RPMI8226 (cell line): ENCODE measurements at regions not wholly inside any gene's neighbourhood (a gene's known extent, or its start where the extent isn't known, plus 50 kb on each side); places are given as distances from the start of the nearest gene placed in this dataset.
"Not testable (repeated sequence)": the region's sequence is repeated elsewhere in the genome, so short reads cannot be mapped to it uniquely, and the experiment has no call there.

Experiments
- DNase-seq: peaks from one replicate; pipeline ENCODE4 v3.0.0-alpha.2; 2015

GRCh38 chr3:176032043-176032442, 1165.2 kb downstream of the TBL1XR1 start:
- no peak for DNase-seq

DNA sequence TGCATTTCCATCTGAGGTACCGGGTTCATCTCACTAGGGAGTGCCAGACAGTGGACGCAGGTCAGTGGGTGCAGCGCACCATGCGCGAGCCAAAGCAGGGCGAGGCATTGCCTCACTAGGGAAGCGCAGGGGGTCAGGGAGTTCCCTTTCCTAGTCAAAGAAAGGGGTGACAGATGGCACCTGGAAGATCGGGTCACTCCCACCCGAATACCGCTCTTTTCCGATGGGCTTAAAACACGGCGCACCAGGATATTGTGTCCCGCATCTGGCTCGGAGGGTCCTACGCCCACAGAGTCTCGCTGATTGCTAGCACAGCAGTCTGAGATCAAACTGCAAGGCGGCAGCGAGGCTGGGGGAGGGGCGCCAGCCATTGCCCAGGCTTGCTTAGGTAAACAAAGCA, 1157.1 kb downstream of the NAALADL2 start:
- DNase-seq: not testable (repeated sequence)

DNA sequence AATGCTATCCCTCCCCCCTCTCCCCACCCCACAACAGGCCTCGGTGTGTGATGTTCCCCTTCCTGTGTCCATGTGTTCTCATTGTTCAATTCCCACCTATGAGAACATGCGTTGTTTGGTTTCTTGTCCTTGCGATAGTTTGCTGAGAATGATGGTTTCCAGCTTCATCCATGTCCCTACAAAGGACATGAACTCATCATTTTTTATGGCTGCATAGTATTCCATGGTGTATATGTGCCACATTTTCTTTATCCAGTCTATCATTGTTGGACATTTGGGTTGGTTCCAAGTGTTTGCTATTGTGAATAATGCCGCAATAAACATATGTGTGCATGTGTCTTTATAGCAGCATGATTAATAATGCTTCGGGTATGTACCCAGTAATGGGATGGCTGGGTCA, 1156.1 kb downstream of the NAALADL2 start:
- DNase-seq: not testable (repeated sequence)

GRCh38 chr3:176009256-176009655, 1150.1 kb downstream of the NAALADL2 start:
- DNase-seq: no peak

DNA sequence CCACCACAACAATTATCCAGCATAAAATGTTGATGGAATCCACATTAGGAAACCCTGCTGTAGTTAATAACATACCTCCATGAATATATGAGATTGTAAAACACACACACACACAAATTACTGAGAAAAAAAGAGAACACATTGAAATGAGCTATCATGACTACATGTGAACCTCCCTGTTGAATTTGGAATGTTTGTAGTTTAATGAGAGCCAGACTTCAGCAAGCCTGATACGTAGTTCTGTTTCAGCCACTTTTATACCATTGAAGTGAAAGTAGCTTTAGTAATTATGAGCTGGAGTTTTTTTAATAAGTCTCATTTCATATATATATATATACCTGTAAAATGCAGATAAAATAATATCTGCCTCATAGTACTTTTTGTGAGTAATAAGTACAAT, 1146.4 kb downstream of the NAALADL2 start:
- DNase-seq: no peak

DNA sequence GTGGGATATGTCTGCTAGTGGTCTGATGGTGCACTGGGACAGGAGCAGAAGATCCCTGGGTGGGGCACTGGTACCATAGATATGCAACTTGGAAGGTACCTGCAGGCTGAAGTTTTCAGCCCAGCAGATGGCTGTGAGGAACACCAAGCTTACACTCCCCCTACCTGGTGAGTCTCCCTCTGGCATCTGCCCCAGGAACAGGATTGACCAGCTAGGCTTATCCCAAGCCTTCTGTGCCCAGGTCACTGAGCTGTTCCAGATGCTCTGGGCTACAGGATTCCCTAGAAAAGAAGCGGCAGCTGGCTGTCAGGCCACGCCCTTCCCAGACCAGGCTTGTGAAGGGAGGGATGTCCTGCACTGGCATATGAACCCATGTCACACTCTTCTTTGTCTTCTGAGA, 1130.0 kb downstream of the NAALADL2 start:
- DNase-seq: no peak

DNA sequence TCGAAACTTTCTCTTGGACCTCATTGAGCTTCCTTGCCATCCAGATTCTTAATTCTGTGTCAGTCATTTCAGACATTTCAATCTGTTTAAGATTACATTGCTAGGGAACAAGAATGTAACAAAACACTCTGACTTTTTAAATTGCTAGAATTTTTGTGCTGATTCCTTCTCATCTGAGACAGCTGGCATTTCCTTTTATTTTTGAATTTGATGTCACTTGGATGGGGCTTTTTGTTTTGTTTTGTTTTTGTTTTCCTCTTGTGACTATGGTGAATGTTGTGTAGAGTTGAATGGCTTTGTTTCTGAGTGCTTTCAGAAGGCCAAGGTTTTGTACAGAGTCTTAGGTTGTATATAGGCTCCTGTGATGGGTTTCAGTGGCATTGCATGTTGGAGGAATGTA, 1129.3 kb downstream of the NAALADL2 start:
- DNase-seq: no peak

DNA sequence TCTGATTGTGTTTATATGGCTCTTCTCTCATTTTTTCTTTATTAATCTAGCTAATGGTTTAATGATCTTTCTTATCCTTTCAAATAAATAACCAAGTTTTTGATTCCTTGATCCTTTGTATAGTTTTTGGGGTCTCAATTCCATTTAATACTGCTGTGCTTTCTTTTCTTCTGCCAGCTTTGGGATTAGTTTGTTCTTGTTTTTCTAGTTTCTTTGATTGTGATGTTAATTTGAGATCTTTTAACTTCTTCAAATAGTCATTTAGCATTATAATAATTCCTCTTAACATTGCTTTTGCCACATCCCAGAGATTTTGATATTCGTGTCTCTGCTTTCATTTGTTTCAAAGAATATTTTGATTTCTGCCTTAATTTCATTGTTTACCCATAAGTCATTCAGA, 1126.6 kb downstream of the NAALADL2 start:
- DNase-seq: no peak

DNA sequence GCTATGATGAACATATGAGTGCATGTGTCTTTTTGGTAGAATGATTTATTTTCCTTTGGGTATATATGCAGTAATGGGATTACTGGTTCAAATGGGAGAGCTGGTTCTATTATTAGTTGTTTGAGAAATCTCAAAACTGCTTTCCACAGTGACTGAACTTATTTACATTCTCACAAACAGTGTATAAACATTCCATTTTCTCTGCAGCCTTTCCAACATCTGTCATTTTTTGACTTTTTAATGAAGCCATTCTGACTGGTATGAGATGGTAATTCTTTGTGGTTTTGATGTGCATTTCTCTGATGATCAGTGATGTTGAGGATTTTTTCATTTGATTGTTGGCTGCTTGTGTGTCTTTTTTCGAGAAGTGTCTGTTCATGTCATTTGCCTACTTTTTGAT, 1124.2 kb downstream of the NAALADL2 start:
- no peak for DNase-seq

DNA sequence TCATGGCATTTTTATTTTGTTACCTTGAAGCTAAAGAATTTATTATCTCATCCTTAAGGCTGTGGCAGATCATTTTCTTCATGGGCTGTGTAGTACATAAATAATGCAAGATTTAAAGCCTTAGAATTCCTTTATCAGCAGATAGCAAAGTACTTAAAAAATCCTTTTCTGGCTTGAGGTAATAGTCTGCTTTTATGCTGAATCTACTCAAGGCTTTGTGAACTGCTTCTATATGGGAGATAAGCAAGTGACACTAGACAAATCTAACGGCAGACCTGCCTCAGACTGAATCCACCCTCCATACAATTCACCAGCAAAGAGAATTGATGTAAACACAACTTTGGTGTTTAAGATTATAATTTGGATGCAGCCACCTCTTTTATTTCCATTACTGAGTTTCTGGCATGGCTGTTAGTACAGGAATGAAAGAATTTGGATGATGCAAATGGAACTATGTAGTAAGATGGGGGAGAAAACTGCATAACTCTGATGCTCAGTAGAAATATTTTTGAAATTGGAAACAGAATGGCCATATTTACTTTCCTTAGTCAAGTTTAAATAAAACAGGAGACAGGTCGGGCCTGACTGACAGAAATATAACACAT, 1121.5 kb downstream of the NAALADL2 start:
- no peak for DNase-seq

DNA sequence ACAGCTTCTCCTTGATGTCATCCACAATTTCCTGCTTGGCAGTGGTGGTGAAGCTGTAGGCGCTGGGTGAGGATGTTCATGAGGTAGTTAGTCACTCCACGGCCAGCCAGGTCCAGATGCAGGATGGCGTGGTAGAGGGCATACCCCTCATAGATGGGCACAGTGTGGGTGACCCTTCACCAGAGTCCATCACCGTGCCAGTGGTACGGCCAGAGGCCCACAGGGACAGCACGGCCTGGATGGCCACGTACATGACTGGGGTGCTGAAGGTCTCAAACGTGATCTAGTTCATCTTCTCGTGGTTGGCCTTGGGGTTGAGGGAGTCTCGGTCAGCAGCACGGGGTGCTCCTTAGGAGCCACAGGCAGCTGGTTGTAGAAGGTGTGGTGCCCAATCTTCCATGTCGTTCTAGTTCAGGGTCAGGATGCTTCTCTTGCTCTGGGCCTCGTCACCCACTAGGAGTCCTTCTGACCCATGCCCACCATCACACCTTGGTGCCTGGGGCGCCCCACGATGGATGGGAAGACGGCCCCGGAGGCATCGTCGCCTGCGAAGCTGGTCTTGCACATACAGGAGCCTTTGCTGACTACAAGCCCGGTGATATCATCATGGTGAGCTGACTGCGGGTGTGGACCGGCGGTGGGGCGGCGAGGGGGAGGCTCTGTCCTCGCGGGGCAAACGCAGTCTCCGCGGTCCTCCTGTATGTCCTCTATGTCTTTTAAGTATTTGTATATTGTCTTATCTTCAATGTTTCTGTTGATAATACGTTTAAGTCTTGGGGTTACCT, 1119.0 kb downstream of the NAALADL2 start:
- DNase-seq: no peak

DNA sequence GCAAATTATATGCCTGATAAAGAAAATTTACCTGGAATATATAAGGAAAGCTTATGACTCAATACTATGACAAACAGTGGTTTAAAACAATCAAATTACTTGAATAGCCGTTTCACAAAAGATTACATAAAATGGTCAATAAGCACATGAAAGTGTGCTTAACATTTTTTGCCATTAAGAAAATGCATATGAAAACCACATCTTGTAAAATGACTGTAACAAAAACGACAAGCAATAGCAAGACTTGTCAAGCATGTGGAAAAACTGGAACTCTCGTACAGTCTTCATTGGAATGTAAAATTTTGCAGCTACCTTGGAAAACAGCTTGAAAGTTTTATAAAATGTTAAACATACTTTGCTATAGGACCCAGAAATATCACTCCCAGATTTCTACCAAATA, 1110.3 kb downstream of the NAALADL2 start:
- DNase-seq: no peak

DNA sequence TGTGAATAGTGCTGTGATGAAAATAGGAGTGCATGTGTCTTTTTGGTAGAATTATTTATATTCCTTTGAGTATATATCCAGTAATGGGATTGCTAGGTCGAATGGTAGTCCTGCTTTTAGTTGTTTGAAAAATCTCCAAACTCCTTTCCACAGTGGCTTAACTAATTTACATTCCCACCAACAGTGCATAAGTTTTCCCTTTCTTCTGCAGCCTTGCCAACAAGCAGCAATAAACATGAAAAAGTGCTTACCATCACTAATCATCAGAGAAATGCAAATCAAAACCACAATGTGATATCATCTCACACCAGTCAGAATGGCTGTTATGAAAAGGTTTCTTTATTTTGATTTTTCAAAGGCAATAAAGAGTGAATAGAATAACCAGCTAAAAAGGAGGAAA, 1105.9 kb downstream of the NAALADL2 start:
- DNase-seq: no peak

GRCh38 chr3:175957427-175957826, 1098.3 kb downstream of the NAALADL2 start:
- no peak for DNase-seq

DNA sequence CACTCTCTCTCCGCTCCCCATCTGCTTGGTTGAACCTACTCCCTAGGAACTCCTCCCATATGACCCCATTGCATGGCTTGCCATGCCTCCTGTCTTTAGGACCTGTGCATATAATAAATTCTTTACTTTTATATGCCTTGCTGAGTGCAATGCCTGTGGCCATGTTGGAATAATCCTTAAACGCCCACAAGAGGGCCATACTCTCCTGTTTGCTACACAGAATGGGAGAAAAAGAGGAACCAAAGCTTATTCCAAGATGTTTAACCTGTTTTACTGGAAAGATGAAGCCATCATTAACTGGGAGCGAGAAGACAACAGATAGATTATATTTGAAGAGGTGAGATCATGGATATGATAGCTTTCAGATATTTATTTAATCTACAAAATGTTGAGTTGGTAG, 1097.8 kb downstream of the NAALADL2 start:
- DNase-seq: peak; percentile 20

GRCh38 chr3:175951047-175951694, 1092.0 kb downstream of the NAALADL2 start:
- no peak for DNase-seq

DNA sequence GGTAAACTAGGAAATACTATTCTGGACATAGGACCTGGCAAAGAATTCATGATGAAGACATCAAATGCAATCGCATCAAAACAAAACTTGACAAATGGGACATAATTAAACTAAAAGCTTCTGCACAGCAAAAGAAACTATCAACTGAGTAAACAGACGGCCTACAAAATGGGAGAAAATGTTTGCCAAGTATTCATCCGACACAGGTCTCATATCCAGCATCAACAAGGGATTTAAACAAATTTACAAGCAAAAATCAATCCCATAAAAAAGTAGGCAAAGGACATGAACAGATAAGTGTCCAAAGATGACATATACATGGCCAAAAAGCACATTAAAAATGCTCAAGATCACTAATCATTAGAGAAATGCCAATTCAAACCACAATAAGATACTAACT, 1088.9 kb downstream of the NAALADL2 start:
- DNase-seq: no peak

DNA sequence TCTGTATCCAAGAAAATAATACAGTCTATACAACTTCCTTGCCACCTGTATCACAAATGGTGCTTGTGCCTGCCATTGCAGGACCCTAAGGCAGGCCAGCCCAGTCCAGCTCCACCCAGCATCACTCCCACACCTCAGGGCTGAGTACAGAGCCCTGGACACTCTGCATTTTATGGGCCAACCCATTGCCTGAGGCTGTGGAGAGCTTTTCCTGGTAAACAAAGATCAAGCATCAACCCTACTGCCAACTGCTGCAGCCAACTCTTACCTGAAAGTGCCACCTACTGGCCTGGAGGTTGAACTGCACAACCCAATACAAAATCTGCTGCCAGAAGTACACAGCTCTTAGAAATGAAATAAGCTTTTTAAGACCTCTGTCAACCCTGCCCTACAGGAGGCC, 1082.2 kb downstream of the NAALADL2 start:
- no peak for DNase-seq

- DNase-seq: peak; percentile 56
These were observed 1081.7 kb downstream of the NAALADL2 start for GRCh38 chr3:175940881-175941280.

DNA sequence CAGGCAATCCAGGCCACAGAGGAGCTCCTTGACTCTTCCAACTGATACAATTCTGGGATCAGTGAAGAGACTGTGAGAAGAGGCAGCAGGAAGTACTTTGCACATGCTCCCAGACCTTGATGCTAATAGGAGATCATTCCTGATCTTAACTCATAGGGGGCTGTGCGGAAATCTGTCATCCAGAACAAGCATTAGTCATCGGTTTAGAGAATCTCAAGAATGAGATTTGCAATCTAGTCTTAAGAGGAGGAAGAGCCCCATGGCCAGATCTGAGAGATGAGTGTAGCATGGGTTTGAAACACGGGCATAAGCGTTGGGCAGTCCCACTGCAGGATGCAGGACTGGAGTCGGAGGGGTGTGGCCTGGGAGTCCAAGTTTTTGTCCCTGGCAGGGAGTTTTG, 1081.1 kb downstream of the NAALADL2 start:
- DNase-seq: no peak

DNA sequence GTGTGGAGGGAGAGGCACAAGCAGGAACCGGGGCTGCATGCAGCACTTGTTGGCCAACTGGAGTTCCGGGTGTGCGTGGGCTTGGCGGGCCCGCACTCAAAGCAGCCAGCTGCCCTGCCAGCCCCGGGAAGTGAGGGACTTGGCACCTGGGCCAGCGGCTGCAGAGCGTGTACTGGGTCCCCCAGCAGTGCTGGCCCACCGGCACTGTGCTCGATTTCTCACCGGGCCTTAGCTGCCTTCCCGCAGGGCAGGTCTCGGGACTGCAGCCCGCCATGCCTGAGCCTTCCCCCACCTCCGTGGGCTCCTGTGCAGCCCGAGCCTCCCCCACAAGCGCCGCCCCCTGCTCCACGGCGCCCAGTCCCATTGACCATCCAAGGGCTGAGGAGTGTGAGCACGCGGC, 1078.2 kb downstream of the NAALADL2 start:
- DNase-seq: not testable (repeated sequence)

DNA sequence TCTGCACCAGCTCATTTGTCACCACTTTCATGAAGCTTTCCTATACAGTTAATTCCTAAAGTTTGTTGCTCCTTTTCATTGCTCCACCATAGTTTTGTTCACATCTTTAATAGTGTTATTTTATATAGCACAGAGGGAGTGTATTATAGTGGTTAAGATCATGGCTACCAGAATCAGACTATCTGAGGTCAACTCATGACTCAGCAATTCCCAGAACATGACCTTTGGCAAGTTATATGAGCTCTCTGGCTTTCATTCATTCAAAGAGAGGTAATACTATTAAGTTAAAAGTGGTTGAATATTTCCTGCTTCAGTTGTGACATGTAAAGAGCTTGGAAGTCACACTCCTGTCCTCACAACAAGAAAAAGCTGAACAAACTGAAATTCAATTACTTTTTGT, 1073.5 kb downstream of the NAALADL2 start:
- DNase-seq: no peak

DNA sequence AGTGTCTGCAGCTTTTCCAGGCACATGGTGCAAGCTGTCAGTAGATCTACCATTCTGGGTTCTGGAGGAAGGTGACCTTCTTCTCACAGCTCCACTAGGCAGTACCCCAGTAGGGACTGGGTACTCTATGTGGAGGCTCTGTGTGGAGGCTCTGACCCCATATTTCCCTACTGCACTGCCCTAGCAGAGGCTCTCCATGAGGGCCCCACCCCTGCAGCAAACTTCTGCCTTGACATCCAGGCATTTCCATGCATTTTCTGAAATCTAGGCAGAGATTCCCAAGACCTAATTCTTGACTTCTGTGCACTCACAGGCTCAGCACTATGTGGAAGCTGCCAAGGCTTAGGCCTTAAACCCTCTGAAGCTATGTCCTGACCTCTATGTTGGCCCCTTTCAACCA, 1060.0 kb downstream of the NAALADL2 start:
- no peak for DNase-seq

DNA sequence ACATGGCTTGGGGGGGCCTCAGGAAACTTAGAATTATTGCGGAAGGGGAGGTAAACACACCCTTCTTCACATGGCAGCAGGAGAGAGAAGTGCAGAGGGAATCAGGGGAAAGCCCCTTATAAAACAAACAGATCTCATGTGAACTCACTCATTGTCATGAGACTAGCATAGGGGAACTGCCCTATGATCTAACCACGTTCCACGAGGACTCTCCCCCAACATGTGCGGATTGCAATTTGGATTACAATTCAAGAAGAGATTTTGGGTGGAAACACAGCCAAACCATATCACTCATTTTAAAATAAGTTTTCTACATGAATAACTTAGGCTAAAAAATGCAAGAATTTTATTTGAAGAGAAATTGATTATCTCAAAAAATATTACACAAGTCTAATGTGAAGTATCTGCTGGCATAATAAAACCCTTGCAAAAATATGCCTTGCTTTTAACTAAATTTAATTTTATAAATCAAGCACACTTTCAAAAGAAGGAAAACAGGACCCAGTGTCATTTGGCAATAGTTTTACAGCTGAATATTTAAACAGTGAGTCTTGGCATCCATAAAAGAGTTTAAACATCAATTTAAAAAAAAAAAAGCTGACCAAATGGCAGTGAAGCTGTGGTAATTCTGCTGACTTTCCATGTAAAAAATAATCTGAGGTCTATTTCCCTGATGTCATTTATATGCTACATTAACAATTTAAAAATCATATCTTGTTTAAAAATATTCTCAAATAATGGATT, 1057.2 kb downstream of the NAALADL2 start:
- DNase-seq: no peak
